DMS 273 (cell line): ENCODE measurements at regions not wholly inside any gene's neighbourhood (a gene's known extent, or its start where the extent isn't known, plus 50 kb on each side); places are given as distances from the start of the nearest gene placed in this dataset.
"Not testable (repeated sequence)": the region's sequence is repeated elsewhere in the genome, so short reads cannot be mapped to it uniquely, and the experiment has no call there.

Experiments used
- DNase-seq: peaks from one replicate; lab custom pipeline; 2025; ENCODE audit not compliant: unreplicated experiment; lab: John Stamatoyannopoulos, UW

DNA sequence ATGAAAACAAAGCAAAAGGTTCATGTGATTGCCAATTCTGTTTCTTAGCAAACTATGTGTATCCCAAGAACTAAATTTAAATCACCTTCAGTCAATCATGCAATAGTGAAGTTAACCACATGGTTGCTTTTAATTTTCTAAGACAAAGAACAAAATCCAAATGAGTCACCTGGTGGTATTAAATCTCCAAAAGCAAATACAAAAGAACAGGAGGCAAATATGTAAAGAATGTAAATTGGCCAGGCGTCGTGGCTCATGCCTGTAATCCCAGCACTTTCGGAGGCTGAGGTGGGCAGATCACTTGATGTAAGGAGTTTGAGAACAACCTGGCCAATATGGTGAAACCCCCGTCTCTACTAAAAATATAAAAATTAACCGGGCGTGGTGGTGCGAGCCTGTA, 54.2 kb upstream of the PIK3R4 start:
- DNase-seq, result no peak

DNA sequence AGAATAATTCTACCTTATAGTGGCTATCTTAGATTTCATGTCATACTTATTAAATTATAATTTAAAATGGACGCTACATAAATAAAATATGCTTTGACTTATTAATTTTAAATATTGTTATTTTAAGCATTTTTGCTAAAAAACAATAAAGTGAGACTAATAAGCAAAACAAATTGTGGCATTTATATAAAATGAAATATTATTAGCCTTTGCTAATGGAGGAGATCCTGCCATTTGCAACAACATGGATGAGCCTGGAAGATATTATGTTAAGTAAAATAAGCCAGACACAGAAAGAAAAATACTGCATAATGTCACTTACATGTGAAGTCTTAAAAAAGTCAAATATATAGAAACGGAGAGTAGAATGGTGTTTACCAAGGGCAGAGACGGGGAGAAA, 54.8 kb upstream of the PIK3R4 start:
- DNase-seq, result no peak

DNA sequence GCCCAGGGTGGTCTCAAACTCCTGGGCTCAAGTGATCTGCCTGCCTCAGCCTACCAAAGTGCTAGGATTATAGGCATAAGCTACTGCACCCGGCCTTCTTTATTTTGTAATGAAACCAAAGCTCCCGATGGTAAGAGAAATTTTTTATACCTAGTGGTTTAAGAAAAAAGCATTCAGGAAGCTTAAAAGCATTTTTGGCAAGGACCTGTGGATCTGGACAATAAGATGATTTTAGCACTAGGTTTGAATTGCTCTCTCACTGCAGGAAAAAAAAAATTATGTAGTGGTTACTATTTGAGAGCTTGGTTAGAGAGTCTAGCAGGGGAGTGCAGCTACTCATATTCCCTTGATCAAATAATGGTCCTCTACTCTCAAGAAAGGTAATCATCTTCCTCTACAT, 64.9 kb upstream of the PIK3R4 start:
- DNase-seq, result no peak

DNA sequence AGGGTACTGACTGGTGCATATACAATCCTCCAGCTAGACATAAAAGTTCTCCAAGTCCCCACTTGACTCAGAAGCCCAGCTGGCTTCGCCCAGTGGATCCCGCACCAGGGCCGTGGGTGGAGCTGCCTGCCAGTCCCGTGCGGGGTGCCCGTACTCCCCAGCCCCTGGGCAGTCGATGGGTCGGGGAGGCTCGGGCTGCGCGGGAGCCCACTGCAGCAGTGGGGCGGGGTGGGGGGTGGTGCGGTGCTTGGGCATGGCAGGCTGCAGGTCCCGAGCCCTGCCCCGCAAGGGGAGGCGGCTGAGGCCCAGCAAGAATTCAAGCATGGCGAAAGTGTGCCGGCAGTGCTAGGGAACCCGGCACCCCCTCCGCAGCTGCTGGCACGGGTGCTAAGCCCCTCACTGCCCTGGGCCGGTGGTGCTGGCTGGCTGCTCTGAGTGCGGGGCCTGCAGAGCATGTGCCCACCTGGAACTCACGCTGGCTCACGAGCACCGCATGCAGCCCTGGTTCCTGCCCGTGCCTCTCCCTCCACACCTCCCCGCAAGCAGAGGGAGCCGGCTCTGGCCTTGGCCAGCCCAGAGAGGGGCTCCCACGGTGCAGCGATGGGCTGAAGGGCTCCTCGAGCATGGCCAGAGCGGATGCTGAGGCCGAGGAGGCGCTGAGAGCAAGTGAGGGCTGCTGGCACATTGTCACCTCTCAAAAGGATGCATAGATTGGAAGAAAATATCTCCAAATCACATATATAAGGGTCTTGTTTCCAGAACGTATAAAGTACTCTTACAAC, 68.3 kb upstream of the PIK3R4 start:
- no peak for DNase-seq

DNA sequence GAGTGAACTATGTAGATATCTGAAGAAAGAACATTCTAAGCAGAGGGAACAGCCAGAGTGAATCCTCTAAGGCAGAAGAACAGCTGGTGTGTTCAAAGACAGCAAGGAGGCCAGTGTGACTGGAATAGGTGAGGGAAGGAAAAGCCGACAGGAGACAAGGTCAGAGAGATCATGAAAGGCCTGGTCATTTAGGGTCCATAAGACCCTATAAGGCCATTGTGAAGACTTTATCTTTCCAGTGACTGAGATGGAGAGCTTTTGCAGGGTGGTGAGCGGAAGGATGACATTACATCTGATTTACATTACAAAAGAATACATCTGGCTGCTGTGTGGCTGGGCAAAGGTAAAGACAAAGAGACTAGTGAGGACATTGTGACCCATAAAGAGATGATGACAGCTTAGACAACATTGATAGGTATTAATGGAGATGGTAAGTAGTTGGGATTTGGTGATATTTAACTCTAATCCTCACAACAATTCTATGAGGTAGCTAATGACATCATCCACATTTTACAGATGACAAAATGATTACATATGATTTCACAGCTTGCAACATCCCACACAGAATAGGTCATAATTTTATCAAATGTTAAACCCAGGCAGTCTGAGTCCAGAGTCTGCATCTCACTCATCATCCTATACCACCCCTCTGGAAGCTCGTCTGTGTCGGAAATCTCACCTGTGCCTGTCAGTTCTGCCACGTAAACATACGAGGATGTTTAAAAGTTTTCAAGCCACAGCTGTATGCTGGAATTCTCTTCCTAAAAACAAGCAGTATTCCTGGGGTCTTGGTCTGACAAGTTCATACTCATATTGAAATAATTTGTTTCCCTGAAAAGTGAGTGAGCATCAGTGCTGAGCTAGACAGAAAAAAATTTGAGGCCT, 70.2 kb upstream of the PIK3R4 start:
- no peak for DNase-seq

DNA sequence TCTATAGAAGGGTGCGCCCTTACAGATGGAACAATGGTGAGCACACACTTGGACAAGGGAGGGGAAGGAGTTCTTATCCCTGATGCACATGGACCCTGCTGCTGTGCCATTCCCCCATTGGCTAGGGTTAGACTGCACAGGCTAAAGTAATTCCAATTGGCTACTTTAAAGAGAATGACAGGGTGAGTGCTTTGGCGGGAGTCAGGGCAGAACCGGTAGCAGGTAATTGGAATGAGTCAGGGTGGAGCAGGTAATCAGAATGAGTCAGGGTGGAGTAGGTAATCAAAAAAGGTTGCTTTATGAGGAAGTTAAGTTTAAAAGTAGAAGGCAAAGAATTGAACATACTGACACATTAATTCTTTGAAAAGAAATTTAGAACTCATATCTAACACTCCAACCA, 71.4 kb upstream of the PIK3R4 start:
- not testable (repeated sequence) for DNase-seq

DNA sequence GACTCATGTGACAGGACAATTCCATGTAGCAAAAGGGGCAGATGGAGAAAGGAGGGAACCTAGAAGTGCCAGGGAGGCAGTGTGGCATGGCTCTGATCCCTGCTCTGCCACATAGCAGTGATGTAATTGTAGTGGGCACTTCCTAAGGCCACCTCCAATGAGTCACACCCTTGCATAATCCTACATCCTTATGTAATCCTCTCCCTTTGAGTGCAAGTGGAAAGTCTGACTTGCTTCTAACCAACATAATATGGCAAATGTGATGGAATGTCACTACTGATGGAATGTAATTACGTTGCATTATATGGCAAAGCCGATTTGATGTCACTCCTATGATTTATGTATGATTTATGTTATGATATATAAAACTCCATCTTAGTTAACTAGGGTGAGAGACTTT, 72.9 kb upstream of the ATP2C1 start:
- DNase-seq, result peak; percentile 24

DNA sequence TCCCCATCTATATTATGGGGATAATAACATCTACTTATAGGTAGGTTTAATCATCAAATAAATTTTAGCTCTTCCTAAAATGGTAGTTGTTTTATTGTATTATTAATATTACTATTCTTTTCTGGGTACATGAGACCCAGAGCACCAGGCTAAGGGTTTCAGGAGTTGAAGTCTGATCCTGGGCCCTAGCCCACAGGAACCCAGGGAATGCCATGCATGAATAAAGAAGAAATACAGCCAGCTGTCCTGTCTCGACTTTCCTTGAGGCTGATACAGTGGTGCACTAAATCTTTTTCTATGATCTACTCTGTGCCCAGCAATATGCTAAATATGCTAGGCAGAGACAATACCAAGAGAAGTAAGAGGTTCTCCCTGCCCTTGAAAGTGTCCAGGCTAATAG, 72.1 kb upstream of the ATP2C1 start:
- DNase-seq, result no peak

DNA sequence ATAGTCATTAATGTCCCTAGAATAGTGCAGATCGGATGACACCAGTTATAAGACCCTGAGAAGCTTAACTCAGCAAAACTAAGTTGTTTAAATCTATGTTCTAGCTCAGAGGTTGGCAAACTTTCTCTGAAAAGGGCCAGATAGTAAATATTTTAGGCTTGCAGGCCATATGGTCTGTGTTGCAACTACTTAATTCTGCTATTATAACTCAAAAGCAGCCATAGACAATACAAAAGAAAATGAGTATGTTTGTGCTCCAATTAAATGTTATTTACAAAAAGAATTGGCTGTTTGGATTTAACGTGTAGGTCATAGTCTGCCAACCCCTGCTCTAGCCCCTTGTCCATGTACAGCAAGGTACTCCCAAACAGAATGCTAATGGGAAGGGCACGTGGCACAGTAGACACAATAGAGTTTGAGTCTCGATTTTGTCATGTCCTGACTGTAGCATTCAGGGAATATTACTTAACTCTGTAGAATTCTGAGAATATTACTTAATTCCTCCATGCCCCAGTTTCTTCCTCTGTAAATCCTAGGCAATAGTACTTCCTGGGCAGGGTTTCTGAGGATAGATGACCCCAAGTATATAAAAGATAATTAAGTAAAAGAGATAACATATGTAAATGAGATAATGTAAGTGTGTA, 70.5 kb upstream of the ATP2C1 start:
- DNase-seq, result no peak

DNA sequence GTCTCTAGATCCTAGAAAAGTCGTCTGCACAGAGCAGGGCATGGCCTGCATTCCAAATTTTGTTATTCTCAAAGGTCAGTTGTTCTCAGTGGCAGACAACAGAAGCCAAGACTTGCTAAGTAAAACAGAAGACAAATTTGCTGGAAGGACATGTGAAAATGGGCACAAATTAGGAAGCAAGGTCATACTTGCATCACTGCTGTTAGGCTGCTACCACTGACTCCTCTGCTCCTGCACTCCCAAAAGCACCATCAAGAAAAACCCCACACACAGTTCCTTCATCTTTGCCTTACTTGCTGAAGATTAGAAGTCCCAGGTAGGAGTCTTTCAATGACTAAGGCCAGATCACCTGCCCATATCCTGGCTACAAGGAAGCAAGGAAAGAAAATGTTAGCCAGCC, 69.9 kb upstream of the ATP2C1 start:
- no peak for DNase-seq

DNA sequence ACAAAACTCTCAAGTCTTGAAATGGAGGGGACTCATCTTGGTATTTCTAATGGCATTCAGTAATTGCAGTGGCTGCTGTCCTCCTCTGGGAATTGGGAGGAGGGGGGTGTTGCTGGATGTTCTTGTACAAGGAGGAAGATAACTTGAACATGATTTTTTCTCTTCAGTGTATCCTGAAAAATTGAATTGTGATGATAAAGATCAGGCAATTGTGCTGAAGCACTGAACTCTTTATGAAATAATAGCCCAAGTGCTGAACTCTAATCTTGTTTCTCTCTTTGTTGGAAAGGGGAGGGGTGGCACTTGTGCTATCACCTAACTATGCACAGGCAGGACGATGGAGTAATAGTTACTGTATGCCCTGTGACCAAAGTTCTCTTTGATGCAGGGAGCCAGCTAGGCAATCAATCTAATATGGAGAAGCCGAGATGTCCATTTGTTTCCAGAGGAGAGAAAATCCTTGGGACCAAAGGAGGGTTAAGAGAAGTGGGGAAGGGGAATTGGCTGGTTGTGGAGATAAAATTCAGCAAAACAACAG, 68.1 kb upstream of the ATP2C1 start:
- no peak for DNase-seq

DNA sequence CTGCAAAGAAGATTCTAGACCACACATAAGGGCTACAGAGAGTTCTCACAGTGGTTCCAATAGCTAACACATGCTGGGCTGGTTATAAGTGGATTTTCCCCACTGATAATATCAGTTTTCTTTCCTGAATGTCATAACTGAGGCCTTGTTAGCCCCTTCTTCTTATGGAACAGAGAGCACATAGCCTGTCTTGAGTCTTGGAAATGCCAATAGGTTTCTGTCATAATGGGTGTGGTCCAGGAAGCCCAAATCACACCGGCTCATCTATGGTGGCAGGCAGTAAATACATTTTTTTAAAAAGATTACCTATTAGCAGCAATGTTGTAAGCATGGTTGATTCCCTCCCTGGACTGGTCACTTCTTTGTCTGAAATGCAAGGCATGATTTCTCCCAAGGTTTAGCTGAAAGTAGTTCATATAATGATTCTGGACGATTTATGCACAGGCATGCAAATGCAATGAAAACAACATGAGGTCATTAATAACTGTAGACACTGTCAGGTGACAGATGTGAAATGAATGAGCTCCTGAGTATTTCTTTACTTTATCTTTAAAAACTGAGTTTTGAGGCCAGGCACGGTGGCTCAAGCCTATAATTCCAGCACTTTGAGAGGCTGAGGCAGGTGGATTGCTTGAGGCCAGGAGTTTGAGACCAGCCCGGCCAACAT, 67.2 kb upstream of the ATP2C1 start:
- no peak for DNase-seq

DNA sequence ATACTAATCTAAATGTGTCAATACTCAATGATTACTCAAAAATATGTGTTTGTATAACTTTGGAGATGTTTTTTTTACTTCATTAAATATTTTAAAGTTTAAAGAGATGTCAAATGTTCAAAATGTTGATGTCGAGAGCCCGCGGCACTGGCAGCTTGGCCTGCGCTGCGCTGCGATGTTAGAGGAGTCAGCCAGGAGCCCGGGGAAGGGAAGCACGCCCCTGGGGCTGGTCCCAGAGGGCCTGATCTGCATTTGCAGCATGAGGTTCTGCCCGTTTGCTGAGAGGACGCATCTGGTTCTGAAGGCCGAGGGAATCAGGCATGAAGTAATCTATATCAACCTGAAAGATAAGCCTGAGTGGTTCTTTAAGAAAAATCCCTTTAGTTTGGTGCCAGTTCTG, 66.4 kb upstream of the ATP2C1 start:
- DNase-seq, result no peak

DNA sequence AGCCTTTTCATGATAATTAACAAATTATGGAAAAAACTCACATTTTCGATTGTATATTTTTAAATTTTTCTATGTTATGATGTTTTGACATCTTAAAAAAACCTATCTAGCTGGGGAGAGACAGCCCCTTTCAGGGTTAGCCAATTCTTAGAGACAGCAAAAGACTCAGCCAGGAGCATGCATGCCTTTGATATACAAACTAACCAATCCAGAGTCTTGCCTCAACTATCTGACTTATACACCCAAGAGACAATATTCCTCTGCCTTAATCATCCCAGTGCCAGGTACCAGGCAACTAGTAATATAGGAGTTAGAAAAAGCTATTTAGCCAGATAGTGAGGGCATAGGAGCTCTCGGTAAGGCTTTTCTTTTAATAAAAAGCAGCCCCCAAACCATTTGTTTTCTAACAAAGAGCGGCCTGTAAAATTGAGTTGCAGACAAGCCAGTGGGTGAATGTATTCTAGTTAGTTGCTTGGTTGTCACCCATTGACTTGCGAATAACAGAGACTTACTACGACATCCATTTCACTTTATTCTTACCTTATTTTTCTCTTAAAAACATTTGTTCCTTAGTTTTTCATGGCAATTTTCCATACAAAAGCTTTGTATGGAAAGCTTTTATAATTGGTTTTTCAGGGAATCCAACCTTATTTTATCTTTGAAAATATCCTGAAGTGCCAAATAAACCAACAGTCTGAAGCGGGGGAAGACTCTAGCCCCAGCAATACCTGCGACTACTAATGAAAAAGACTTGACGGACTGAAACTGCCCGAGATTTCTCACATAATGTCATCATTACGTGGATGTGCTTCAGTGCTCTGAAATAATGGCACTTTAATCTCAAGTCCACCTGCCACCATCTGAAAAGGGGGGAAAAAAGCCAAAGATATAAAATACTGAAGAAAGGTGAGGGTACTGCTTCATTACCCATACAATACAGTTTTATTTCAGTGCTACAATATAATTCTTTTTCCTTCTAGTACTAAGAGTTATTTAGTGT, 64.6 kb upstream of the ATP2C1 start:
- no peak for DNase-seq

DNA sequence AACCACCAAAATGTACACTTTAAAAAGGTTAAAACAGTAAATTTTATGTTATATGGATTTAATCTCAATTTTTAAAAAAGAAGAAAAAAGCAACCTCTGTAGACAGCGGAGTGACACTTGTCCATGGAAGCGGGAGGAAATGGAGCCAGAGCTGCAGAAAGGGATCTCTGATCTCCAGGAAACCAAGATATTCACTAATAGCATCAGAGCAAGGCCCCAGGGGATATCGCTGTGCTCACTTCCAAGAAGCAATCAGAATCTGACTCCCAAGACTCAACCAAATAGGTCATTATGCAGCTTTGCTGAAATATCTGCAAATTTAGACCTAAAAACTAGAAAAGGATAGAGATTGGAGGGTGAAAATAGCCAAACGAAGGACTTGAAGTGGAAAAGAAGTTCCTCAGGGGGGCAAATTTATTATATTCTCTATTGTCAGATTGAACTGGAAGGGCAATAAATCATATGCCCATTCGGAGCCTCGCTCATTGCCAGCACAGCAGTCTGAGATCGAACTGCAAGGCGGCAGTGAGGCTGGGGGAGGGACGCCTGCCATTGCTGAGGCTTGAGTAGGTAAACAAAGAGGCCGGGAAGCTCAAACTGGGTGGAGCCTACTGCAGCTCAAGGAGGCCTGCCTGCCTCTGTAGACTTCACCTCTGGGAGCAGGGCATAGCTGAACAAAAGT, 62.0 kb upstream of the ATP2C1 start:
- DNase-seq, result no peak

DNA sequence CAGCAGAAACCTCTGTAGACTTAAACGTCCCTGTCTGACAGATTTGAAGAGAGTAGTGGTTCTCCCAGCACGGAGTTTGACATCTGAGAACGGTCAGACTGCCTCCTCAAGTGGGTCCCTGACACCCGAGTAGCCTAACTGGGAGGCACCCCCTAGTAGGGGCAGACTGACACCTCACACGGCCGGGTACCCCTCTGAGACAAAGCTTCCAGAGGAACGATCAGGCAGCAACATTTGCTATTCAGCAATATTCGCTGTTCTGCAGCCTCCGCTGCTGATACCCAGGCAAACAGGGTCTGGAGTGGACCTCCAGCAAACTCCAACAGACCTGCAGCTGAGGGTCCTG, 61.5 kb upstream of the ATP2C1 start:
- DNase-seq, result not testable (repeated sequence)

DNA sequence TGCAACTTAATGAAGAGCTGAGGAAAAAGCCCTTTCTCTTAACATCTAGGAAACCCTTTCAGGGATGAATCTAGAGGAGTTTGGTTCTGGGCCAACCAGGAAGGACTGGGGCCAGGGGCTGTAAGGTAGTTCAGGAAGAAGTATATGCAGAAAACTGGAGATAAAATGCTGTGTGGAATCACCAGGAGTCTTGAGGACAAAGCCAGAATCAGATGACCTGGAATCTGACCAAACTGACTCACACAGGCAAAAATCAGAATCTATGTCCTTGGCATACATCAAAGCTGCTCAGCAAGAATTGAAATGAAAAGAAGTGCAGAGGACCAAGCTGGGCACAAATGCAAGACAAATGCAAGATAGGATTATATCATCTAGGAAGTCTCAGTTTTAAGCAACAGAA, 59.4 kb upstream of the ATP2C1 start:
- no peak for DNase-seq

DNA sequence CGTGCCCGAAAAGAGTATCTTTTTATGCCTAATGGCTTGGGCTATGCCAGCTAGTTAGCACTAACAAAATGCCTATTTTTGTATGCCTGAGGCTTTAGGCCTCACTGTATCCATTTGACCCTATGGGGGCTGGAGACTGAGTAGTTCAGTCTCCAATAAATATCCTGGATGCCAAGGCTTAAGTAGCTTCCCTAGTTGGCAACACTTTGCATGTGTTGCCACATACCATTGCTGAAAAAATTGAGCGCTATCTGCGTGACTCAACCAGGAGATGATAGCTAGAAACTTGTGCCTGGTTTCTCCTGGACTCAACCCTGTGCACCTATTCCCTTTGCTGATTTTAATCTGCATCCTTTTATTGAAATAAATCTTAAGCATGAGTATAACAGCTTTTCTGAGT, 58.4 kb upstream of the ATP2C1 start:
- DNase-seq, result no peak

DNA sequence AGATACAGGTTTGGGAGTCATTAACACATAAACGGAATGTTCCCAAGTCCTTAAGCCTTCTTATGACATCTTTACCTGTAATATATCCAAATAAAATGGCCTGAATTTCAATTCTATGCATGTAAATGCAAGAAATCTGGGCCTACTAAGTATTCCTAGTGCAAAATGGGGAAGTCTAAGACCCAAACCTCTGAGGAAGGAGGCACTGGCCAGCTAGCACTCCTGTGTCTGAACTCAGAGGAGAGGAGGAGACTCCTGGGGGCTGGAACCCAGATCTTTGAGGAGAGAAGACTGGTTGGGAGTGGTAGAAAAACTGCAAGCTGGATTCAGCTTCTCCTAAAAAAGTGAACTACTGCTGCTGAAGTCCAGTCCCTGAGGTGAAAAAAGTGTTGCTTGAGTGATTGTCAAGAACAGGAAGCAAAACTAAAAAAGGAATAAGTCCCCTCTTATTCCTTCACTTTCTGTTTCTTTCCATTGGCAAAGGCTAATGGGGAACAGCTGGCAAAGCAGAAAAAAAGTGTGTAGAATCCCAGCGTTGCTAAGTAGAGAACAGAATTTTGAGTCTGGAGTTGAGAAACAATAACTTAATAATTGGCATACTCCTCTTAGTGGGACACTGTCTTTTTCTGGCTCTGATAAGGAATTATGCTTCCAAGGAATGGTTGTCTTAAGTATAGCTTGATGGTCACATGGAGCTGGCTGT, 54.8 kb upstream of the ATP2C1 start:
- peak; percentile 64 for DNase-seq
